Neural progenitor cell (in vitro differentiated cells): ENCODE measurements at regions not wholly inside any gene's neighbourhood (a gene's known extent, or its start where the extent isn't known, plus 50 kb on each side); places are given as distances from the start of the nearest gene placed in this dataset.

Experiments used
- DNase-seq: peaks from one replicate; pipeline ENCODE4 v3.0.0-alpha.2; 2016; ENCODE audit warnings: low spot score
- H2AFZ ChIP-seq: fragments of 200-600 bp; sonication (generic); replicated peaks from 2 replicates; pipeline ENCODE4 v1.6.1; 2016; ENCODE audit warnings: antibody characterized with exemption
- H3F3A ChIP-seq: fragments of 200-600 bp; sonication (generic); 2 replicates; pipeline ENCODE4 v1.6.1; 2016; ENCODE audit warnings: antibody characterized with exemption, low read depth
- H3K27ac ChIP-seq: fragments of 200-600 bp; sonication (generic); 2 replicates; pipeline ENCODE4 v1.5.1; 2016; ENCODE audit warnings: mild to moderate bottlenecking
- H3K27me3 ChIP-seq: fragments of 200-600 bp; sonication (generic); 2 replicates; pipeline ENCODE4 v1.6.1; 2016; ENCODE audit warnings: mild to moderate bottlenecking, moderate library complexity
- H3K36me3 ChIP-seq: fragments of 200-600 bp; sonication (generic); 2 replicates; pipeline ENCODE4 v1.5.1; 2016
- H3K4me1 ChIP-seq: fragments of 200-600 bp; sonication (generic); 2 replicates; pipeline ENCODE4 v1.6.1; 2016; ENCODE audit warnings: mixed run types
- H3K4me2 ChIP-seq: fragments of 200-600 bp; sonication (generic); 2 replicates; pipeline ENCODE4 v1.6.1; 2016
- H3K4me3 ChIP-seq: fragments of 200-600 bp; sonication (generic); 2 replicates; pipeline ENCODE4 v1.5.1; 2016
- H3K79me2 ChIP-seq: fragments of 200-600 bp; sonication (generic); 2 replicates; pipeline ENCODE4 v1.6.1; 2016; ENCODE audit warnings: low read depth
- H3K9ac ChIP-seq: fragments of 200-600 bp; sonication (generic); 2 replicates; pipeline ENCODE4 v1.6.1; 2016
- H3K9me3 ChIP-seq: fragments of 200-600 bp; sonication (generic); 2 replicates; pipeline ENCODE4 v1.5.1; 2016; ENCODE audit warnings: low read depth
- H4K20me1 ChIP-seq: fragments of 200-600 bp; sonication (generic); 2 replicates; pipeline ENCODE4 v1.6.1; 2016; ENCODE audit warnings: low read depth
- H3K27ac Mint-ChIP-seq: 3 replicates; pipeline ENCODE4 v1.8.0; 2021; ENCODE audit warnings: mixed read lengths
- H3K27me3 Mint-ChIP-seq: 2 replicates; pipeline ENCODE4 v1.8.0; 2022; ENCODE audit warnings: low read depth, mild to moderate bottlenecking, inconsistent platforms, moderate library complexity, mixed read lengths; ENCODE audit not compliant: insufficient read depth
- H3K36me3 Mint-ChIP-seq: 3 replicates; pipeline ENCODE4 v1.8.0; 2021; ENCODE audit warnings: mixed read lengths
- H3K4me1 Mint-ChIP-seq: 3 replicates; pipeline ENCODE4 v1.8.0; 2021; ENCODE audit warnings: mixed read lengths
- H3K4me3 Mint-ChIP-seq: 3 replicates; pipeline ENCODE4 v1.8.0; 2021; ENCODE audit warnings: mild to moderate bottlenecking, moderate library complexity, mixed read lengths
- H3K9me3 Mint-ChIP-seq: 3 replicates; pipeline ENCODE4 v1.8.0; 2020; ENCODE audit warnings: mixed read lengths
- EZH2 ChIP-seq: fragments of 200-600 bp; sonication (generic); IDR thresholded peaks from 2 replicates; pipeline ENCODE4 v1.6.1; 2017; ENCODE audit warnings: antibody characterized with exemption, mild to moderate bottlenecking, moderate library complexity
- EZH2phosphoT487 ChIP-seq: fragments of 200-600 bp; sonication (generic); IDR thresholded peaks from 2 replicates; pipeline ENCODE4 v1.6.1; 2017; ENCODE audit warnings: antibody characterized with exemption
- TF ChIP-seq, protein P1 (sequence below): fragments of 200-600 bp; sonication (generic); IDR thresholded peaks from 2 replicates; pipeline ENCODE4 v1.5.1; 2017; ENCODE audit warnings: antibody characterized with exemption, mild to moderate bottlenecking

DNA sequence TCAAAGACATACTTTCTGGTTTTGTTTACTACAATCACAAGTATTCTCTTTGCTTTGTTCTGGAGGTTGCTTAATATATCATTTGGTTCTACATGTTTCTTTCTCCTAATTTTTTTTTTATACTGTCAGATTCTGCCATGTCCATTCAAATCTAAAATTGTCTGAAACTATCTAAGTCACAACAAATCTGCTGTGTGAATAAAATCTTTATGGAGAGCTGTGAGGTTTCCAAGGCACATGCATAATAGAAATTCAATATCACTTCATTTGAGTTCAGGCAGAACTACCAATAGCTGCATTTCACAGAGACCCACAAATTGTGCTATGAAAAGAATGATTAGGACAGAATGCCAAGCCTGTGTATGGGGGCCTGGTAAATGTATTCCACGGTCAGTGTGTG lies 346.9 kb upstream of the ARRDC3 start:
- Histone ChIP-seq H3K27ac (no peak overlapping the region), H2AFZ (no peak overlapping the region), H3K79me2 (no peaks in the 10 kb centered on the region), H3K9ac (no peak overlapping the region), H3K36me3 (no peaks in the 10 kb centered on the region), H3K4me3 (no peak overlapping the region), H4K20me1 (no peaks in the 10 kb centered on the region), H3K4me1 (peaks cover 36% of the 10 kb centered on the region), H3F3A (peaks cover 12% of the 10 kb centered on the region), H3K27me3 (no peaks in the 10 kb centered on the region), H3K4me2 (no peak overlapping the region), H3K9me3 (no peaks in the 10 kb centered on the region)
- Mint-ChIP-seq H3K9me3 (peaks cover 11% of the 10 kb centered on the region), H3K4me3 (no peak overlapping the region), H3K36me3 (peaks cover 11% of the 10 kb centered on the region), H3K27ac (no peak overlapping the region), H3K27me3 (no peaks in the 10 kb centered on the region), H3K4me1 (peaks cover 34% of the 10 kb centered on the region)
- no peak for TF ChIP-seq EZH2
- no peak for TF ChIP-seq EZH2phosphoT487
- TF ChIP-seq, protein P1, sequence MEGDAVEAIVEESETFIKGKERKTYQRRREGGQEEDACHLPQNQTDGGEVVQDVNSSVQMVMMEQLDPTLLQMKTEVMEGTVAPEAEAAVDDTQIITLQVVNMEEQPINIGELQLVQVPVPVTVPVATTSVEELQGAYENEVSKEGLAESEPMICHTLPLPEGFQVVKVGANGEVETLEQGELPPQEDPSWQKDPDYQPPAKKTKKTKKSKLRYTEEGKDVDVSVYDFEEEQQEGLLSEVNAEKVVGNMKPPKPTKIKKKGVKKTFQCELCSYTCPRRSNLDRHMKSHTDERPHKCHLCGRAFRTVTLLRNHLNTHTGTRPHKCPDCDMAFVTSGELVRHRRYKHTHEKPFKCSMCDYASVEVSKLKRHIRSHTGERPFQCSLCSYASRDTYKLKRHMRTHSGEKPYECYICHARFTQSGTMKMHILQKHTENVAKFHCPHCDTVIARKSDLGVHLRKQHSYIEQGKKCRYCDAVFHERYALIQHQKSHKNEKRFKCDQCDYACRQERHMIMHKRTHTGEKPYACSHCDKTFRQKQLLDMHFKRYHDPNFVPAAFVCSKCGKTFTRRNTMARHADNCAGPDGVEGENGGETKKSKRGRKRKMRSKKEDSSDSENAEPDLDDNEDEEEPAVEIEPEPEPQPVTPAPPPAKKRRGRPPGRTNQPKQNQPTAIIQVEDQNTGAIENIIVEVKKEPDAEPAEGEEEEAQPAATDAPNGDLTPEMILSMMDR = no peak
- no peak for DNase-seq

DNA sequence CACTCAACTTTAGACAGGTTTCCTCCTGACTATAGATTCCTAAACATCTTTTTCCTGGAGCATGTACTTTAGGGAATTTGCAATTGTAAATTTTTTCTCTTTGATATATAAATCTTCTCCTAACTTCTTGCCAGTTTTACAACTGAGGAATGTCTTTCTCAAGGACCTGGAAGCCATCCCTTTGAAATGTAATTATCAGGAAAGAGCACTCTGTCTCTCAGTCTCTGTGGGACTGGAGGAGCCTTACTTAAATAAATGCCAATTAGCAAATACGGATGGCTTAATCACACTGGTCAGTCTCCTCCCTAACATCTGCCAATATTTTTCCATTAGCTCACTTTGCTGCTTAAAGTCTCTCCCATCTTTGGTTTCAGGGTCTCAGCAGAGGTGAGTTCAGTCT lies 344.3 kb upstream of the ARRDC3 start:
- Histone ChIP-seq H3F3A (peaks cover 23% of the 10 kb centered on the region), H3K36me3 (no peaks in the 10 kb centered on the region), H3K27me3 (no peaks in the 10 kb centered on the region), H3K9ac (no peak overlapping the region), H3K27ac (no peak overlapping the region), H3K9me3 (no peaks in the 10 kb centered on the region), H3K4me3 (no peak overlapping the region), H3K4me1 (peaks cover 60% of the 10 kb centered on the region), H2AFZ (peak overlapping the region; percentile 14), H3K4me2 (no peak overlapping the region), H3K79me2 (no peaks in the 10 kb centered on the region), H4K20me1 (no peaks in the 10 kb centered on the region)
- Mint-ChIP-seq H3K27me3 (no peaks in the 10 kb centered on the region), H3K36me3 (peaks cover 9% of the 10 kb centered on the region), H3K9me3 (peaks cover 7% of the 10 kb centered on the region), H3K4me1 (peaks cover 53% of the 10 kb centered on the region), H3K4me3 (no peak overlapping the region), H3K27ac (peak overlapping the region; percentile 68)
- TF ChIP-seq EZH2 (no peak), EZH2phosphoT487 (no peak)
- TF ChIP-seq, protein P1 = no peak
- no peak for DNase-seq

DNA sequence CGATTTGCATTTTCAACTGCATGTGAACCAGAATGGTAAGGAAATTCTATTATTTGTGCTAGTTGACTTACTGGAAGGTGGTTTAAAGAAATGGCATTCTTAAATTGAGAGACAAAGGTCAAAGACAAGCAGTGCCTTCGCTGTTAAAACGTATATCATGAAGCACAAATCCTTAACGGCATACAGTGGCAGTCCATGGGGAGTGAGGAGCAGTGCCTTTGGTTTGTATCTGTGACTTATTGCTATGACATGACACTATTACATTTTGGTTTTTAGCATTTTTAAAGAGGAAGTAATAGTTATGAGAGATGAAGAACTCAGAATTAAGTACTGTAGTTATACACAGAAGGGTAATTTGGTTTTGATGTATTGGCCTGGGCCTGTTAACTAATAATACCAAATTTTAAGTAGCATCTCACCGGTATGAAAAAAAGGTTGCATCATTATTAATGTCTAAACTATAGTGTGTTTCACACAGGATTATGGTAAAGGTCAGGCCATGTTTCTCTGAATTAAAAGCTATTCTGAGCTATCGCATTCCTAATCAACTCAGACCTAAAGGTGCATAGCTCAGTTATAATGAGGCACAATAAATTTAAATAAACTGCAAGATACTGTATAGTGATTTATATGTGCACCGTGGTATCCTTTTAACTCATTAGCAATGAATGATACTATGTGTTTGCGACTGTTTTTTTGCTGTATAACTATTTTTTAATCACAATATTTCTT lies 339.8 kb upstream of the ARRDC3 start:
- H3K4me1 ChIP-seq = peaks cover 65% of the 10 kb centered on the region

More for the DNA sequence above, 339.8 kb upstream of the ARRDC3 start:
- peaks cover 44% of the 10 kb centered on the region for H3K4me1 Mint-ChIP-seq
- no peaks in the 10 kb centered on the region for H3K79me2 ChIP-seq
- H3K9ac ChIP-seq = no peak overlapping the region
- H3K4me3 Mint-ChIP-seq = no peak overlapping the region
- H3K9me3 ChIP-seq = no peaks in the 10 kb centered on the region
- peaks cover 6% of the 10 kb centered on the region for H3K36me3 Mint-ChIP-seq
- no peak overlapping the region for H2AFZ ChIP-seq
- H3K27ac ChIP-seq = no peak overlapping the region
- peak overlapping the region; percentile 16 for H3K27ac Mint-ChIP-seq
- H3K9me3 Mint-ChIP-seq = peaks cover 25% of the 10 kb centered on the region
- H3K27me3 ChIP-seq = no peaks in the 10 kb centered on the region
- no peaks in the 10 kb centered on the region for H3K36me3 ChIP-seq
- no peak overlapping the region for H3K4me3 ChIP-seq
- no peaks in the 10 kb centered on the region for H4K20me1 ChIP-seq
- peaks cover 23% of the 10 kb centered on the region for H3F3A ChIP-seq
- no peak for DNase-seq
- no peak for TF ChIP-seq EZH2phosphoT487
- TF ChIP-seq EZH2 = no peak
- TF ChIP-seq, protein P1 = no peak
- peaks cover 2% of the 10 kb centered on the region for H3K27me3 Mint-ChIP-seq
- H3K4me2 ChIP-seq = peak overlapping the region; percentile 5
